ENCODE measurements at regions not wholly inside any gene's neighbourhood (a gene's known extent, or its start where the extent isn't known, plus 50 kb on each side); places are given as distances from the start of the nearest gene placed in this dataset.

GRCh38 chr15:94638183-94638582 lies 406.8 kb downstream of the MCTP2 start:
- TF ChIP-seq, protein P1, sequence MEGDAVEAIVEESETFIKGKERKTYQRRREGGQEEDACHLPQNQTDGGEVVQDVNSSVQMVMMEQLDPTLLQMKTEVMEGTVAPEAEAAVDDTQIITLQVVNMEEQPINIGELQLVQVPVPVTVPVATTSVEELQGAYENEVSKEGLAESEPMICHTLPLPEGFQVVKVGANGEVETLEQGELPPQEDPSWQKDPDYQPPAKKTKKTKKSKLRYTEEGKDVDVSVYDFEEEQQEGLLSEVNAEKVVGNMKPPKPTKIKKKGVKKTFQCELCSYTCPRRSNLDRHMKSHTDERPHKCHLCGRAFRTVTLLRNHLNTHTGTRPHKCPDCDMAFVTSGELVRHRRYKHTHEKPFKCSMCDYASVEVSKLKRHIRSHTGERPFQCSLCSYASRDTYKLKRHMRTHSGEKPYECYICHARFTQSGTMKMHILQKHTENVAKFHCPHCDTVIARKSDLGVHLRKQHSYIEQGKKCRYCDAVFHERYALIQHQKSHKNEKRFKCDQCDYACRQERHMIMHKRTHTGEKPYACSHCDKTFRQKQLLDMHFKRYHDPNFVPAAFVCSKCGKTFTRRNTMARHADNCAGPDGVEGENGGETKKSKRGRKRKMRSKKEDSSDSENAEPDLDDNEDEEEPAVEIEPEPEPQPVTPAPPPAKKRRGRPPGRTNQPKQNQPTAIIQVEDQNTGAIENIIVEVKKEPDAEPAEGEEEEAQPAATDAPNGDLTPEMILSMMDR (IDR thresholded peaks at IDR 0.05; ENCODE audit: borderline replicate concordance): no peak
- Histone ChIP-seq H3K27me3 (ENCODE audit: low read depth) (no peaks in the 10 kb centered on the region), H3K4me3 (no peak overlapping the region), H3K9me3 (replicated peaks) (no peaks in the 10 kb centered on the region), H3K36me3 (no peaks in the 10 kb centered on the region), H3K27ac (replicated peaks) (no peak overlapping the region), H3K4me1 (no peaks in the 10 kb centered on the region)
- DNase-seq: no peak
- intact Hi-C loops (cut with micrococcal nuclease): no loop called here

DNA sequence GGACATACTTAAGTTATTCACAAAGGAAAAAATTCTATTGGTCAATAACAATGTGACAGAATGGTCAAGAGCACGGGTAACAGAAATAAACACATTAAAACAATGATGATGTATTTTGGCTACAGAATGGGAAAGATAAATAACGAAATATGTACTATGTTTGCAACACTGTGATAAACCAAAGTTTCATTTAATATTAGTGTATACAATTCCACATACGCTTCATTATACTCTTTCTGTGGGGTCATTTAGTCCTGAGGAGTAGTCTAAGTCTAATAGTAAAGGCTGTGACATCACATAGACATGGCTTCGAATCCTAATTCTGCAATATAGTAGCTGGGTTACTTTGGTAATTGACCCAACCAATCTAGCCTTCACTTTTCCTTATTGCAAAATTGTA lies 408.3 kb downstream of the MCTP2 start:
- no peak for DNase-seq
- intact Hi-C loops (cut with micrococcal nuclease): no loop called here
- no peaks in the 10 kb centered on the region for H3K36me3 ChIP-seq
- H3K9me3 ChIP-seq (replicated peaks): no peaks in the 10 kb centered on the region
- no peaks in the 10 kb centered on the region for H3K27me3 ChIP-seq (ENCODE audit: low read depth)
- H3K4me1 ChIP-seq: no peaks in the 10 kb centered on the region
- TF ChIP-seq, protein P1 (IDR thresholded peaks at IDR 0.05; ENCODE audit: borderline replicate concordance): no peak
- H3K4me3 ChIP-seq: no peak overlapping the region
- H3K27ac ChIP-seq (replicated peaks): no peak overlapping the region

DNA sequence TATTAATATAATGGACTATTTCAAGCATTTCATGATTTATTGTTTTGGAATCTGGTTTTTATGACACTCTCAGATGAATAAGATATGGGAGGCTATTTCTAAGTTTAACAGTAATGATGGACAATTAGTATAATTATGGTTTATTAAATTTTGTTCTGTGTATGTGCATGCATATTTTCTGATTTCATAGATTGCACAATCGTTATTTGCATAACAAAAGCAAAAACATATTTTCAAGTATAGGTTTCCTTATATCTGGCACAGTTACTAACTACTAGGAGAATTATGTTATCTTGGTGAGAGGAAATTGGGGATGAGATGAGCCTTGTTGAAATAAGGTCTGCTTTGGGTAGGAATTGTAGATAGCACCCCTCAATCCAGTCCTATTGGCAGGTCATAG lies 413.1 kb downstream of the MCTP2 start:
- DNase-seq: no peak
- Histone ChIP-seq H3K4me1 (no peaks in the 10 kb centered on the region), H3K36me3 (no peaks in the 10 kb centered on the region), H3K27ac (replicated peaks) (no peak overlapping the region), H3K27me3 (ENCODE audit: low read depth) (no peaks in the 10 kb centered on the region), H3K4me3 (no peak overlapping the region), H3K9me3 (replicated peaks) (no peaks in the 10 kb centered on the region)
- TF ChIP-seq, protein P1 (IDR thresholded peaks at IDR 0.05; ENCODE audit: borderline replicate concordance): no peak
- intact Hi-C loops (cut with micrococcal nuclease): no loop called here

DNA sequence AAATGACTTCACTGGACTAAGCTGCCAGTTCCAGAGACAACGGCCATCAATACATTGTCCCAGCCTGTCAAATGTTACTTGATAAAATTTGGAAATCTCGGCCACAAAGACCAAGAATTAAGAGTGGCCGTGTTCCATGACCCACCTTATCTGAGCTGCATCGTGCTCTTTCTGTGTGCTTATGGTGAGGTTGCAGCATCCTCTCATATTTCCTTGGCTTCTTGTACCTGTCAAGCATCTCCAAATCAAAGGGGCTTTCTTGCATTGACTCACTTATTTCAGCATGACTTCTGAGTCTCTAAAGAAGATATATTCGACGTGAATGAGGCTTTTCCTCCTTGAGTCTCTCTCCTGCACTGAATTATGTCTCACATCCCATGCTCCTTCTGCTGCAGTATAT lies 421.7 kb downstream of the MCTP2 start:
- H3K36me3 ChIP-seq: no peaks in the 10 kb centered on the region
- H3K4me3 ChIP-seq: no peak overlapping the region
- H3K27me3 ChIP-seq (ENCODE audit: low read depth): peaks cover 9% of the 10 kb centered on the region
- TF ChIP-seq, protein P1 (IDR thresholded peaks at IDR 0.05; ENCODE audit: borderline replicate concordance): no peak
- H3K27ac ChIP-seq (replicated peaks): no peak overlapping the region
- H3K4me1 ChIP-seq: no peaks in the 10 kb centered on the region
- DNase-seq: no peak
- H3K9me3 ChIP-seq (replicated peaks): no peaks in the 10 kb centered on the region
- intact Hi-C loops (cut with micrococcal nuclease): no loop called here

DNA sequence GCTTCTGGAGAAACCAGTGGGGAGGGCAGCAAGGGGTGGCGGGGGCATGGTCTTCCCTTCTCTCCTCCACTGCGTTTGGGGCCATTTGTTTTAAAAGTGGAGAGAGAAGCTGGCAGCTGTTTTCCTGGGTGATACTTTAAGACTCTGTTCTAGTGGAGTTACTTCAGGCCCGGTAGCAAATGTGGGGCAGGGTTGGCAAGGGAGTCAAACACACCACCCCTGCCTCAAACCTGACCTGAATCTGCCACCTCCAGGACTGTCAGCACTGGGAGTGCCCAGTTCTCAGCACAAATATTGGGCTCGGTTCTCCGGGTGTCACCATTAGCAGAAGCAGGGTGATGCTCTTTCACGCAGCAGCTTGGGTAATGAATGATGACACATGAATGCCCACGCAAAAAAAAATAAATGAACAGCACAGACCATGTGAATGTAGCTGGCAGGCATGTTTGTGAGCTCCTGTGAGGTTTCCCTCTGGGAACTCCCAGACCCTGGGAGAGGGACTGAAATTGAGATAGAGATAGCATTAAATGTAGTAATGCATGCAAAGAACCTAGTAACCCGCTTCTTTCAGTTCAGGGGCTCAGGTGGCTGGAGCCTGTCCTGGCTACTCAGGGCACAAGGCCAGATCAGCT lies 424.0 kb downstream of the MCTP2 start:
- no peak overlapping the region for H3K27ac ChIP-seq (replicated peaks)
- H3K27me3 ChIP-seq (ENCODE audit: low read depth): peaks cover 9% of the 10 kb centered on the region
- TF ChIP-seq, protein P1 (IDR thresholded peaks at IDR 0.05; ENCODE audit: borderline replicate concordance): no peak
- no peaks in the 10 kb centered on the region for H3K4me1 ChIP-seq
- no peaks in the 10 kb centered on the region for H3K36me3 ChIP-seq
- H3K9me3 ChIP-seq (replicated peaks): no peaks in the 10 kb centered on the region
- no peak for DNase-seq
- H3K4me3 ChIP-seq: no peak overlapping the region
- intact Hi-C loops (cut with micrococcal nuclease): no loop called here

All from left ventricle myocardium inferior (tissue), 1 donor.